ENCODE measurements at regions not wholly inside any gene's neighbourhood (a gene's known extent, or its start where the extent isn't known, plus 50 kb on each side); places are given as distances from the start of the nearest gene placed in this dataset.

DNA sequence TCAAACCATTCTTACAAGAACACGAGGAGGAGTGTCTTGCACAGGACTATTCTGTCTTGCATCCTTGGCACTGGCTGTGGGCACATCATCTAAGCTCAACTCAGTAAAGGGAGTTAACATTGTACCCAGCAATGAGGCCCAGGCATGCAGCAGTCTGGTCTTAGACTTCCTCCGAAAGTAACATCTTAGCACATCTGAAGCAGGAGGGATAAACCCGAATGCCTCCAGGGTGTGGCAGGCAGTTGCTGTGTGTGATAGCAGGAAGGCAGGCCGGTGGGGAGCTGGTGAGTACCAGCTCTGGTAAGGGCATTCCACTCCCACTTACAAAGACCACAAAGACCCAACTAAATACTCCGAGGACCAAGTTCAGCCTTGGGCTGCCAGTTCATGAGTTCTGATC lies 206.3 kb downstream of the TSN start:
- TF ChIP-seq TARDBP (IDR thresholded peaks at IDR 0.05) (no peak), SP1 (IDR thresholded peaks at IDR 0.05) (no peak), NFRKB (IDR thresholded peaks at IDR 0.05) (no peak), BHLHE40 (IDR thresholded peaks at IDR 0.05; ENCODE audit: borderline replicate concordance) (no peak), CTBP1 (IDR thresholded peaks at IDR 0.05; ENCODE audit: borderline replicate concordance) (no peak), FOXM1 (IDR thresholded peaks at IDR 0.05; ENCODE audit: borderline replicate concordance) (no peak), ZNF384 (IDR thresholded peaks at IDR 0.05) (no peak), FOXA1 (IDR thresholded peaks at IDR 0.05) (no peak), FOXK2 (IDR thresholded peaks at IDR 0.05) (no peak), ELF4 (IDR thresholded peaks at IDR 0.05) (no peak), SUZ12 (IDR thresholded peaks at IDR 0.05) (no peak)
- TF ChIP-seq, protein P1, sequence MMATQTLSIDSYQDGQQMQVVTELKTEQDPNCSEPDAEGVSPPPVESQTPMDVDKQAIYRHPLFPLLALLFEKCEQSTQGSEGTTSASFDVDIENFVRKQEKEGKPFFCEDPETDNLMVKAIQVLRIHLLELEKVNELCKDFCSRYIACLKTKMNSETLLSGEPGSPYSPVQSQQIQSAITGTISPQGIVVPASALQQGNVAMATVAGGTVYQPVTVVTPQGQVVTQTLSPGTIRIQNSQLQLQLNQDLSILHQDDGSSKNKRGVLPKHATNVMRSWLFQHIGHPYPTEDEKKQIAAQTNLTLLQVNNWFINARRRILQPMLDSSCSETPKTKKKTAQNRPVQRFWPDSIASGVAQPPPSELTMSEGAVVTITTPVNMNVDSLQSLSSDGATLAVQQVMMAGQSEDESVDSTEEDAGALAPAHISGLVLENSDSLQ (IDR thresholded peaks at IDR 0.05) = no peak

All from HEK293T (cell line).